K562 (cell line): ENCODE measurements at regions not wholly inside any gene's neighbourhood (a gene's known extent, or its start where the extent isn't known, plus 50 kb on each side); places are given as distances from the start of the nearest gene placed in this dataset.

Experiments
- CC2D1A ChIP-seq: fragments of 450-650 bp; IDR thresholded peaks from 2 replicates; pipeline ENCODE4 v1.6.1; 2017; ENCODE audit warnings: mild to moderate bottlenecking
- EP400 ChIP-seq: fragments of 450-650 bp; IDR thresholded peaks from 2 replicates; pipeline ENCODE4 v1.6.1; 2017; ENCODE audit warnings: antibody characterized with exemption, mild to moderate bottlenecking, moderate library complexity
- FOXK1 ChIP-seq: sonication (generic); formaldehyde crosslinking; IDR thresholded peaks from 2 replicates; pipeline ENCODE4 v1.8.0; 2022; ENCODE audit warnings: missing genetic modification reagents, mild to moderate bottlenecking, borderline replicate concordance
- GABPA ChIP-seq: fragments of 200-800 bp; sonication (Bioruptor generic); conservative IDR thresholded peaks from 2 replicates; pipeline ENCODE4 v1.6.1; 2016; ENCODE audit warnings: low read depth, missing genetic modification characterization, missing compliant biosample characterization
- MCM3 ChIP-seq: fragments of 450-650 bp; IDR thresholded peaks from 2 replicates; pipeline ENCODE4 v1.6.1; 2016
- NEUROD1 ChIP-seq: fragments of 150-350 bp; IDR thresholded peaks from 2 replicates; pipeline ENCODE4 v1.6.1; 2014; ENCODE audit warnings: borderline replicate concordance, low read length, low read depth; ENCODE audit not compliant: partially characterized antibody
- RAD51 ChIP-seq: fragments of 450-650 bp; IDR thresholded peaks from 2 replicates; pipeline ENCODE4 v1.7.1; 2016; ENCODE audit warnings: low read depth, mild to moderate bottlenecking, borderline replicate concordance
- TCFL5 ChIP-seq: fragments of 250-450 bp; sonication (Bioruptor Pico); conservative IDR thresholded peaks from 2 replicates; pipeline ENCODE4 v1.6.1; 2021; ENCODE audit warnings: mild to moderate bottlenecking, moderate library complexity, matching md5 sums
- ZNF384 ChIP-seq: IDR thresholded peaks from 2 replicates; pipeline ENCODE4 v1.6.1; 2012; ENCODE audit warnings: low read depth, low read length, improper control_type of control experiment
- ZNF445 ChIP-seq: fragments of 250-450 bp; sonication (Bioruptor Pico); IDR thresholded peaks from 2 replicates; pipeline ENCODE4 v1.4.0; 2020; ENCODE audit warnings: low read depth, mild to moderate bottlenecking, moderate library complexity
- TF ChIP-seq, protein P1 (sequence below), 2 experiments: fragments of 450-650 bp in 1 of 2; IDR thresholded peaks; 2 replicates each; pipeline ENCODE4 v1.6.1; 2011 to 2017; ENCODE audit warnings: low read depth in 2 of 2, antibody characterized with exemption in 1 of 2, borderline replicate concordance in 1 of 2, low read length in 1 of 2, mild to moderate bottlenecking in 1 of 2, mixed read lengths in 1 of 2; ENCODE audit not compliant: control insufficient read depth in 1 of 2

DNA sequence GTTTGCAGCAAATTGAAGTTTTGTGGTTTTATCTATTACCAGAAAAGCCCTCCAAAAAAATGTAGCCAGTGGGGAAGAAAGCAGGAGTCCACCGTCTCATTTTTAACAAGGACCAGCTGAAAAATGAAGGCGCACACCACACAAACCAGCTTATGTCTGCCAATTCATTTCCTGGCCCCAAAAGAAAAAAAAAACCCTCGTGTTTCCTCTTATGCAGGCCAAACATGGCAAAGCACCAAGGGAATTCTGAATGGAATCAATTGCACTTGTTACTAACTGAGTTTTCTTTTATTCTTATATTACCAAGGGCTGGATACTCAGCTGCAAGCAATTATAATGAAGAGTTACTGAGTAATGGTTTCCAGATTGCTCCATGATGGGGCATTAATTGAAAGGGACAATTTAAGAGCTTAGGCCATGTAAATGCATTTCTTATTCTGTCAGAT is 428.3 kb upstream of the NPVF start (continued):
- no peak for TF ChIP-seq ZNF445 (CRISPR knock-in tag)
- TF ChIP-seq, protein P1, sequence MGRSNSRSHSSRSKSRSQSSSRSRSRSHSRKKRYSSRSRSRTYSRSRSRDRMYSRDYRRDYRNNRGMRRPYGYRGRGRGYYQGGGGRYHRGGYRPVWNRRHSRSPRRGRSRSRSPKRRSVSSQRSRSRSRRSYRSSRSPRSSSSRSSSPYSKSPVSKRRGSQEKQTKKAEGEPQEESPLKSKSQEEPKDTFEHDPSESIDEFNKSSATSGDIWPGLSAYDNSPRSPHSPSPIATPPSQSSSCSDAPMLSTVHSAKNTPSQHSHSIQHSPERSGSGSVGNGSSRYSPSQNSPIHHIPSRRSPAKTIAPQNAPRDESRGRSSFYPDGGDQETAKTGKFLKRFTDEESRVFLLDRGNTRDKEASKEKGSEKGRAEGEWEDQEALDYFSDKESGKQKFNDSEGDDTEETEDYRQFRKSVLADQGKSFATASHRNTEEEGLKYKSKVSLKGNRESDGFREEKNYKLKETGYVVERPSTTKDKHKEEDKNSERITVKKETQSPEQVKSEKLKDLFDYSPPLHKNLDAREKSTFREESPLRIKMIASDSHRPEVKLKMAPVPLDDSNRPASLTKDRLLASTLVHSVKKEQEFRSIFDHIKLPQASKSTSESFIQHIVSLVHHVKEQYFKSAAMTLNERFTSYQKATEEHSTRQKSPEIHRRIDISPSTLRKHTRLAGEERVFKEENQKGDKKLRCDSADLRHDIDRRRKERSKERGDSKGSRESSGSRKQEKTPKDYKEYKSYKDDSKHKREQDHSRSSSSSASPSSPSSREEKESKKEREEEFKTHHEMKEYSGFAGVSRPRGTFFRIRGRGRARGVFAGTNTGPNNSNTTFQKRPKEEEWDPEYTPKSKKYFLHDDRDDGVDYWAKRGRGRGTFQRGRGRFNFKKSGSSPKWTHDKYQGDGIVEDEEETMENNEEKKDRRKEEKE (IDR thresholded peaks at IDR 0.05; ENCODE audit: borderline replicate concordance in 1 of 2, control insufficient read depth in 1 of 2, low read depth in 2 of 2, low read length in 1 of 2) = no peak
- no peak for TF ChIP-seq CC2D1A
- no peak for TF ChIP-seq EP400
- no peak for TF ChIP-seq ZNF384
- no peak for TF ChIP-seq RAD51
- TF ChIP-seq TCFL5 (CRISPR knock-in tag) = no peak
- TF ChIP-seq FOXK1 (CRISPR knock-in tag) = no peak
- no peak for TF ChIP-seq GABPA (tag)
- no peak for TF ChIP-seq MCM3
- TF ChIP-seq NEUROD1 = no peak
